Putamen (tissue), 1 donor: ENCODE measurements at regions not wholly inside any gene's neighbourhood (a gene's known extent, or its start where the extent isn't known, plus 50 kb on each side); places are given as distances from the start of the nearest gene placed in this dataset.
"Not testable (repeated sequence)": the region's sequence is repeated elsewhere in the genome, so short reads cannot be mapped to it uniquely, and the experiment has no call there.

Experiments
- DNase-seq: peaks from one replicate; pipeline ENCODE4 v3.0.0-alpha.2; 2016; ENCODE audit warnings: low spot score

DNA sequence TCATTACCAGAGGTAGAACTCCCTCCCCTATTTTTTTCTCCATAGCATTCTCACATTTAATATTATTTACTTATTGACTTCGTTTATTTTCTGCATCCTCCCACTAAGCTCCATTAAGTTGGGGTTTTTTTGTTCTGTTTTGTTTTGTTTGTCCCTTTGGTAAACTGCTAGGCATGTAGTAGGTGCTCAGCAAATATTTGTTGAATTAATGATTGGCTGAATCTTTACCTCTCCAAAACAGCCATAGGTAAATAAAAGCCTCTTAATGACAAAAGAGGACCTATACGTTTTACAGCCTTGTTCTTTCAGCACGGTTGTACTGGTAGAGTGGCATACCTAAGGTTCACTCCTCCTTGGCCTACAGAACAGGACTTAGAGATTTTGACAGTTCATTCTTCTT, 52.0 kb downstream of the PRORP start:
- no peak for DNase-seq

DNA sequence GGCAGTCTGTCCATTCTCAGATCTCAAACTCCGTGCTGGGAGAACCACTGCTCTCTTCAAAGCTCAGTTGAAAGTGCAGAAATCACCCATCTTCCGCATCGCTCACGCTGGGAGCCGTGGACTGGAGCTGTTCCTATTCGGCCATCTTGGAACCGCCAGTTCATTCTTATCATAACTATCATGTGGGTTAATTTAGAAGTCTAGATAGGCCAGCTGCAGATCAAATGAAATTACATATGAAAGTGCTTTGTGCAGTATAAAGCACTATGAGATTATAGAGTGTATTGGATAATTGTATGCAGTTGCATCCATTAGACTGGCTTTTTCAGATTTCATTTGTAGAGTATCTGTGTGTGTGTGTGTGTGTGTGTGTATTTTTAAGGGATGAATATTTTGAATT, 57.8 kb downstream of the PRORP start:
- no peak for DNase-seq

DNA sequence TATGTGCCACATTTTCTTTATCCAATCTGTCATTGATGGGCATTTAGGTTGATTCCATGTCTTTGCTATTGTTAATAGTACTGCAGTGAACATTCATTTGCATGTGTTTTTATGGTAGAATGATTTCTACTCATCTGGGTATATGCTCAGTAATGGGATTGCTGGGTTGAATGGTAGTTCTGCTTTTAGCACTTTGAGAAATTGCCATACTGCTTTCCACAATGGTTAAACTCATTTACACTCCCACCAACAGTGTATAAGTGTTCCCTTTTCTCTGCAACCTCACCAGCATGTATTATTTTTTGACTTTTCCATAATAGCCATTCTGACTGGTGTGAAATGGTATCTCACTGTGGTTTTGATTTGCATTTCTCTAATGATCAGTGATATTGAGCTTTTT, 62.5 kb downstream of the PRORP start:
- not testable (repeated sequence) for DNase-seq

DNA sequence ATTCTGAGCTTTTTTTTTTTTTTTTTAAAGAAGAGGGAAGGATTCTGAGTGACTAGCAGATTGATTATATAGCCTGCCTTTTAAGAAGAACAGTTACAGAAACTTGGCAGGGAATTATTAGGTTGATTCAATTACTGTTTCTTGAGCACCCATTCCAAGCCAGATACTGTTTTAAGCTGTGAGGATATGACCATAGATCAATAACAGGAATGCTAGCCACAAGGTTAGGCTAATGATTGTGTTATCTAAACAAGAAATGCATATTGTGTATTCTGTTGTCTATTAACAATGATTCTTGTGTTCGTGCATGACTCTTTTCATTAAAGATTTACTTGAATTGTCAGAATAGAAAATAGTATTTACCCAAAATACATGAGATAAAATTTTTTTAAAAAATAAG, 67.1 kb downstream of the PRORP start:
- DNase-seq, result no peak

DNA sequence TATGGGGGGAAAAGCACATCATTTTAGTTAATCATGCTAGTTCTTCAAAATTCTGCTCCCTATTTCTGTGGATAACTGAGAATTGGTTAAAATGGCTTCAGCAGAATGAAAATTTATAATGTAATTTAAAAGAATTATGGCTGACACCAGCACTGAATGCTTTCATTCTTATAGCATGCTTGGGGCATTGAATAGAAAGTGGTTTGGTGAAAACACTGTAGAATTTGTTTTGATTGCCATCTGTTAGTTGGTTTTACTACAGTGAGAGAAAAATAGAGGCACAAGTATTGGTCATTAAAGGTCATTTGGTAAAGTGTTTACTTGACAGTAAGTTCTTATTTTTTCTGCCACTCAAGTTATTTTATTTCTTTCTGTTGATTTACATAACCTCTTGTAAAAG, 70.8 kb downstream of the PRORP start:
- DNase-seq, result no peak

DNA sequence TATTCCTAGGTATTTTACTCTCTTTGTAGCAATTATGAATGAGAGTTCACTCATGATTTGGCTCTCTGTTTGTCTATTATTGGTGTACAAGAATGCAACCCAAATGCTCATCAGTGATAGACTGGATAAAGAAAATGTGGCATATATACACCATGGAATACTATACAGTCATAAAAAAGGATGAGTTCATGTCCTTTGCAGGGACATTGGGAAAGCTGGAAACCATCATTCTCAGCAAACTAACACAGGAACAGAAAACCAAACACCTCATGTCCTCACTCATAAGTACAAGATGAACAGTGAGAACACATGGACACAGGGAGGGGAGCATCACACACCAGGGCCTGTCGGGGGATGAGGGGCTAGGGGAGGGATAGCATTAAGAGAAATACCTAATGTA, 71.8 kb downstream of the PRORP start:
- not testable (repeated sequence) for DNase-seq

DNA sequence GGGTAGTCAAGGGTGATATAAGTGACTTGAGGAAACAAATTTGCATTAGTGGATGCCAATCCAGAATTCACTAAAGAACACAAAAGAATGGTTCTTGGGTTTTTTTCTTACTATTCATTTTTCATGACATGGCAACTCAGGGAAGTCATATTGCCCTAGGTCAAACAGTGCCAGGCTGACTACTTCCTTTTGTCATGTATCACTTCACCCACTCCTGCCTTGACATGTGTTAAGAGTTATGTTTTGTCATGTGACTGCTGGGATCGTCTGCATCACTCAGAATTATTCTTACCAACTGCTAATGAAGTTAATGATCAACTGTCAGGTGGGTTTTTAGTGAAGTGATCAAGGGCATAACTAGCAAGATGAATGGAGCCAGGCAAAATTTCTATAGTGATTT, 74.2 kb downstream of the PRORP start:
- no peak for DNase-seq

DNA sequence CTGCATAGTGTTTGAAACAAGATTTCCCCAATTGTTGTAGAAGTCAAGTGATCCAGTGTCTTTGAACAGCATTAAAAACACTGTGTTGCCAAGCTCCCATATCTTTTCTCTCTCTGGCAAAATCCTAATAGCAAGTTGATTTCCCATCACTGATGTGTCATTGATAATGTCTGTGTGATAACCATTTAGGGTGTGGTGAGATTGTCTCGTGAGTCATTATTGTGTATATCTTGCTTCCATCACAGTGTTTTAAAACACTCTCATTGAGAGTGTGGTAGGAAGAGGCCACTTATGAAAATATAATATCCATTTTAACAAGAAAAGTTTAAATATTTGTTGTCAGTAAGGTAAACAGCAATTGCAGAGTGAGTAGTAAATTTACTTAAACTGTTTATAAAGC, 74.7 kb downstream of the PRORP start:
- DNase-seq, result no peak

DNA sequence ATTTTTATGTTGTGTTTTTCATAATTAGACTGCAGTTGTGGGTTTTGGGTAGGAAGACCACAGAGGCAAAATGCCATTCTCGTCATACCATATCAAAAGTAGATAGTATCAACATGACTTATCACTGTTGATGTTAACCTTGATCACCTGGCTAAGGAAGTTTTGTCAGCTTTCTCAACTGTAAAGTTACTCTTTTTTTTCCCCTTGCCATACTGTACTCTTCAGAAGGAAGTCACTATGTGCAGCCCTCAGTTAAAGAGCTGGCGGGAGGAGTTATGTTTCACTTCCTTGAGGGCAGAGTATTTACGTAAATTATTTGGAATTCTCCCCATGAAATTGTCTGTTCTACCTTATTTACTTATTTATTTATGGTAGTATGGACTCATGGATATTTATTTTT, 78.7 kb downstream of the PRORP start:
- no peak for DNase-seq

DNA sequence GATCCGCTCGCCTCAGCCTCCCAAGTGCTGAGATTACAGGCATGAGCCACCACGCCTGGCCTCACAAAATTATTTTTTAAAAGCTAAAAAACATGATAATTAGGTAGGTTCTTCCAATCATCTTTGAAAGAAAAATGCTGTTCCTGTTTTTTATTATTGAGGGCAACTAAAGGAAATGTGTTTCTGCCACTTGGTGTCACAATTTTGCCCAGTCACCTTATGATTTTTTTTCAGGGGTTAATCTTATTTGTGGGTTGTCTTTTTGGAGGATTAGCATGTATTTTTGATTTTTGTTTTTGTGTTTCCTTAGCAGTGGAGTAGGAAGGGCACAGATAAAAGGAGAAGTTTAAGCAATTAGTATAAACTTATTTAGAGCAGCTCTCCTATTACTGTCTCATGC, 79.8 kb downstream of the PRORP start:
- DNase-seq, result no peak

DNA sequence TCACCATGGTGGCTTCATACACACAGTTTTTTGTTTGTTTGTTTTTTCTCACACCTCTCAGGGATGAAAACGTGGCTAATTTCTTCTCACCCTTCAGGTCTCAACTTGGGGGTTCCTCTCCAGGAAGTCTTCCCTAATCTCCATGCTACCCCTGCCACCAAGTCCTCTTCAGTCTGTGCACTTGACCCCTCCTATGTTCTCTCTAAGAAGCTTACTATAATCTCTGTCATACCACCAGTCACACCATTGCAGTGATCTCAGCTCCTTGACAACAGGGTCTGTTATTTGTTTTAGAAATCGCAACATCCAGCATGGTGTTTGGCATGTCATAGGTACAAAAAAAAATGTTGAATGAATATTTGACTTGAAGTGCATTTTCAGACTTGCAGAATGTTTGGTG, 83.4 kb downstream of the PRORP start:
- DNase-seq, result no peak

DNA sequence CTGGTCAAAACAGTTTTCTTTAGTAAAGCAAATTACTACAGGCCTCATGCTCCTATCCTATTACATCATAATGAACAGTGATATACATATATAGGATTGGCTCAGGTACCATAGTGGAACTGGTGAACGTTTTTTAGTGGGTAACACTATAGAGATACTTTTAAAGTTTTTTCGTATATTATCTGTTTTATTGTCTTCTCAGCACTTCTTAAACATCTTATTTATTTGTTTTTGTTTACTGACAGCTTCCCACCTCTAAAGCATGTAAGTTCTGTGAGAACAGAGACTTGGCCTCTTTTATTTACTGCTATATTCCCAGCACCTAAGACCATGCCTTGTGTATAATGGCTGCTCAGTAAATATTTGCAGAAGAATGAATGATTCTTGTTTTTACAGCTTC, 81.1 kb upstream of the PSMA6 start:
- no peak for DNase-seq

DNA sequence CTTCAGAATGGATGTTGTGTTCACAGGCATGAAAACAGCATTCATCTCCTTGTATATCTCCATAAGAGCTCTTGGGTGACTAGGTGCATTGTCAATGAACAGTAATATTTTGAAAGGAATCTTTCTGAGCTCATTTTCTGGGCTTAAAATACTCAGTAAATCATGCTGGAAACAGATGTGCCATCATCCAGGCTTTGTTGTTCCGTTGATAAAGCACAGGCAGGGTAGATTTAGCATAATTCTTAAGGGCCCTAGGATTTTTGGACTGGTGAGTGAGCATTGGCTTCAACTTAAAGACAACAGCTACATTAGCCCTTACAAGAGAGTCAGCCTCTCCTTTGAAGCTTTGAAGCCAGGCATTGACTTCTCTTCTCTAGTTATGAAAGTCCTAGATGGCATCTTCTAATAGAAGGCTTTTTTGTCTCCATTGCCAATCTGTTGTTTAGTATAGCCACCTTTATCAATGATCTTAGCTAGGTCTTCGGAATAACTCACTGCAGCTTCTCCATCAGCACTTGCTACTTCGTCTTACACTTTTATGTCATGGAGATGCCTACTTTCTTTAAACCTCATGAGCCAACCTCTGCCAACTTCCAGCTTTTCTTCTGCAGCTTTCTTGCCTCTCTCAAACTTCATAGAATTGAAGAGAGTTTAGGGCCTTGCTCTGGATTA, 79.6 kb upstream of the PSMA6 start:
- DNase-seq, result no peak

DNA sequence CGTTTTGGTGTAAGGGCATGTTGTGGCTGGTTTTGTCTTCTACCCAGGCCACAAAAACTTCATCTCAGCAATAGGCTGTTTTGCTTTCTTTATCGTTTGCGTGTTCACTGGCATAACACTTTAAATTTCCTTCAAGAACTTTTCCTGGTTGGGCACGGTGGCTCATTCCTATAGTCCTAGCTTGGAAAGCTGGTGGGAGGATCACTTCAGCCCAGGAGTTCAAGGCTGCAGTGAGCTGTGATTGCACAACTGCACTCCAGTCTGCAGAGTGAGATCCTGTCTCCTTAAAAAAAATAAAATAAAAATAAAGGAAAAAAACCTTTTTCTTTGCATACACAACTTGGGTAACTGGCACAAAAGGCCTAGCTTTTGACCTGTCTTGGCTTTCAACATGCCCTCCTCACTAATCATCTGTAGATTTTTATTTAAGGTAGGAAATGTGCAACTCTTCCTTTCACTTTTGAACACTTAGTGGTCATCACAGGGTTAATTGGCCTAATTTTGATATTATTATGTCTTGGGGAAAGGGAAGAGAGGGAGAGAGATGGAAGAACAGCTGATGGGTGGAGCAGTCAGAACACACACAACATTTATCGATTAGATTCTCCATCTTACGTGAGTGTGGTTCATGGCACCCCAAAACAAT, 78.9 kb upstream of the PSMA6 start:
- no peak for DNase-seq

DNA sequence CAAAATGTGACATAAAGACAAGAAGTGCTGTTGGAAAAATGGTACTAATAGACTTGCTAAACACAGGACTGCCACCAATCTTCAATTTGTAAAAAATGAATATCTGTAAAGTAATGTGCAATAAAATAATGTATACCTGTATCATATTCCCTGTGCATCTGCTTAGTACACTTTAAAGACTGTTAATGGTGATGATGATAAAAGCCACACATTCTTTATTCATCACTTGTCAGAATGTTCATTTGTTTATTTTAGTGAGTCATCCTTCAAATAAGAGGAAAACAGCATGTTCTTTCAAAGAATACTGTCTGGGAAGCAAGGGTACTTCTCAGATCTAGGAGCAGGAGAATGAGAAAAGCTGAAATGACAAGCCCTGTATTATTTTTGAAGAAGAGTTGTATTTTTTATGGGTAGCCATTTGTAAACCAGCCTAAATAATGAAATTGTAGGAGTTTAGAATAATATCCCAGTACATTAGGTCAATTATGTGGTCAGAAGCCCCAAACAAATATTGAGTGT, 78.3 kb upstream of the PSMA6 start:
- no peak for DNase-seq

DNA sequence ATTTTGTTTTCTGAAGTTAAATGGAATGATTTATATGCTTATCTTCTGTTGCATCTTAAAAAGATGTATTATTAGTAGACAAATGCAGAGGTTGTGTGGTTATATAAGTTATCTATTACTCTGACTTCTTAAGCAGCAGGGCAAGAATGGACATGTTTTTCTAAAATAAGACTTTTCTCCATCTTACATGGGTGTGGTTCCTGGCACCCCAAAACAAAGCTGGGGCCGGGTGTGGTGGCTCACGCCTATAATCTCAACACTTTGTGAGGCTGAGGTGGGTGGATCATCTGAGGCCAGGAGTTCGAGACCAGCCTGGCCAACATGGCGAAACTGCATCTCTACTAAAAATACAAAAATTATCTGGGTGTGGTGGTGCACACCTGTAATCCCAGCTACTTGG, 77.8 kb upstream of the PSMA6 start:
- DNase-seq, result not testable (repeated sequence)

DNA sequence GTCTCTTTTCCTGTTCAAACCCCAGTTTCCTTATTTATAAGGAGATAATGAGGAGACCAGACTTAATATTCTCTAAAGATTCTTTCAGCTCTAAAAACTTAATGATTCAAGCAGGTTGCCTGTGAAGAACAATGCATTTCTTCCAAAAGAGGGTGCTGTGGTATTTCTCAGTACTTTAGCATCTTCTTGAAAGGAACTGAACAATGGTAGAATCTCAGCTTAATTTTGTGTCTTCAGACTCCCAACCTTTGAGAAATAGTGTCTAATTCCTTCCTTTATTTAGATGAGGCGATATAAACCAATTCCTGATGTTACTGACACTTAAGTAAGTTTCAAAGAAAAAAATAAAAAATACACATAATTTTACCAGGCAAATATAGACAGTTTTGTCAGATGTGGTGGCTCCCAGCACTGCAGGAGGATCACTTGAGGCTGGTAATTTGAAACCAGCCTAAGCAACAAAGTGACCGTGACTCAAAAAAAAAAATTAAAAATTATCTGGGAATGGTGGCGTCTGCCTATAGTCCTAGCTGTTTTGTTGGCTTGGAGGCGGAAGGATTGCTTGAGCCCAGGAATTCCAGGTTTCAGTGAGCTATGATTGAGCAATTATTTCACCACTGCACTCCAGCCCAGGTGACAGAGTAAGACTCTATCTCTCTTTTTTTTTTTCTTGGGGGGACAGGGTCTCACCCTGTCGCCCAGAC, 76.9 kb upstream of the PSMA6 start:
- peak; percentile 31 for DNase-seq

DNA sequence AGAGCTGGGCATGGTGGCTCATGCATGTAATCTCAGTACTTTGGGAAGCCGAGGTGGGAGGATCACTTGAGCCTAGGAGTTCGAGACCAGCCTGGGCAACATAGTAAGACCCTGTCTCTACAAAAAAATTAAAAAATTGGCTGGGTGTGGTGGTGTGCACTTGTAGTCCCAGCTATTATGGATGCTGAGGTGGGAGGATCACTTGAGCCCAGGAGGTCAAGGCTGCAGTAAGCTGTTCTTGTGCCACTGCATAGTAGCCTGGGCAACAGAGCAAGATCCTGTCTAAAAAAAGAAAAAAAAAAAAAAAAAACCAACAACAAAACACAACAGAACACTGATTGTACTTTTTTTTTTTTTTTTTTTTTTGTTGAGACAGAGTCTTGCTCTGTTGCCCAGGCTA, 74.0 kb upstream of the PSMA6 start:
- not testable (repeated sequence) for DNase-seq

DNA sequence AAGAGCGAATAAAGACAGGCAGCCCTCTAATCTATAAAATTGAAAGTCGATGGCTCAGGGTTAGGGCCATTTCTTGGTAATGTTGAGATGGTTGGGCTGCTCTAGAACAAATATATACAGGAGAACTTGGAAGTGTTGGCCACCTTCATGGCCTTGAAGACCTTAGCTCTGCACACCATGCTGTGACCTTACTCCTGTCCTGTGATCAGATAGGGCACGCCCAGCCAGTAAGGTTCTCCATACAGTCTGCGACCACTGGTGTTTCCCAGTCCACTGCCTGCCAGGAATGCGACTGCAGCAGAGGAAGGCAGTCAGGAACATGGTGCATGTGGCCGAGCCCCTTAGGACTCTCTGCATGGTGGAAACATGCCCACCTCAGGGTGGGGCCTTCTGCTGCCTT, 73.2 kb upstream of the PSMA6 start:
- no peak for DNase-seq

DNA sequence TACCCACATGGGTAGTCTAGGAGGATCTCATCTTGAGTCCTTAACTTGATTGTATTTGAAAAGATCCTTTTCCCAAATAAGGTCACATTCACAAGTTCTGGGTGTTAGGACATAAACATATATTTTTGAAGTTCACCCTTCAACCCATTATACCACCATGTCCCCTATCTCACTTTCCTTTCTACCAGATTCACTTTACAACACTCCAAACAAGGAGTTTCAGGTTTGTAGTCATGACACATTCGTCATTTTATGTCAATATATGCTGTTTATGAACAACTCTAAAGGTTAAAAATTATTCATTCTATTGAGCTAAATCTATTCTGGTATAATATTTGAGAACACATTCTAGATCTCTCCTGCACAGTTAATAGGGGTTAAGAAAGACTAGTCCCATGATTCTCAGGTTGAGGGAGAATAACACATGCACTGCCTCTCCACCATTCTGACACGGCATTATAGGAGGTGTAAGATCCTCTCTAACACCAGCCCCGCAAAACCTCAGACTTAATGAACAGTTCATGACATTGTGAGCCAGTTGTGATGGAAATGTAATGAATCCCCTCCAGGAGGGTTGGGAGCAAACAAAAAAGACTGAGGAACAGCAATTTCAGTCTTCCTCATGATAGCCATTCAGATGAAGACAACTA, 72.0 kb upstream of the PSMA6 start:
- DNase-seq, result no peak

DNA sequence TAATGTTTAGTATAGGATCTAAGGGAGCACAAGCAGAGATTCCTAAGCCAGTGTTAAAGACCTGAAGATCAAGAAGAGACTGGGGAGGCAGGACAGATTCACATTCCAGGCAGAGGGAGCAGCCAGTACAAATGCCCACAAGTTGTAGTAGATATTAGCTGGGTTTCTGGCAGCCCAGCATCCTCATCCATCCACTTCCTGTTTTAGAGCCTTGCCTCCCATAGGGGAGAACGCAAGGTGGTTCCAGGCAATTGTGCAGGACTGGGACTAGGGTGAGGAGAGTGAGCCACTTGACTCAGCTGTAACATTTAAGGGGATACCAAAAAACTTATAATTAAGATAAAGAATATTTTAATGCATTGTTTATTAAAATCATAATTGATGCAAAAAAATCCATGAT, 71.3 kb upstream of the PSMA6 start:
- no peak for DNase-seq

DNA sequence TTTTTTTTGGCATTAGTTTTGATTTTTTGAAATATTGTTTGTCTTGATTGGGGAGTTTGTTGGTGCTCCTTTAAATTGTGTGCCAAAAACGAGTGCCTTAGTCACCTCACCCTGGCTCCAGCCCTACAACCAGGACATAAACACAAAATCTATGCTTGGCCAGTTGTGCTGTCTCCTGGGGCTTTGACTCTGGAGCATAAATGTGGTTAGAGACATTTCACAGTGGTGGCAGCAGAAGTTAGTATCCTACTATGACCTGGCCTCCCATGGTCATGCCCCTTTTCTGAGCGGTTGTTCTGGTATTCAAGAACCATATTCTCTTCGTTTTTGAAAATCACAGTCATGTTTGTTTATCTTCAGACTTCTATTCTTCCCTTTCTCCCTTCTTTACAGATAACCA, 70.7 kb upstream of the PSMA6 start:
- DNase-seq, result no peak

DNA sequence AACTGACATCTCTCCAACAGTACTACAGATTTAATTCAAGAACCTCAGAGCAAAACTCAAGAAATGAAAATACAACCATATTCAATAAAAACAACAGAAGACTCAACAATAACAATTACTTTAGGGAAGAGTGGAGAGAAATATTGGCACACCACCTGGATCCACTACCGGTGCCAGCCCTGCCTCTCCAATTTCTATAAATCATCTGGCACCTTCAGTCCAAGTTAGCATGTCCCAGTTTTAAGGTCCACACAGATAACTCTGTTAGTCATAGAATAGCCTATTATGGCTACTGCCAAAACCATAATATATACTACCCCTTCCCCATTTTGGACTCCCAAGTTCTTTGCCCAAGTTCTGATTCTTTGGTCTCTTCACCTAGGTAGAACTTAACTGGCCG, 69.9 kb upstream of the PSMA6 start:
- no peak for DNase-seq
